GM23338 (cell line): ENCODE measurements at regions not wholly inside any gene's neighbourhood (a gene's known extent, or its start where the extent isn't known, plus 50 kb on each side); places are given as distances from the start of the nearest gene placed in this dataset.
"Not testable (repeated sequence)": the region's sequence is repeated elsewhere in the genome, so short reads cannot be mapped to it uniquely, and the experiment has no call there.

Source experiments
- ATAC-seq: fragments of 200-7000 bp; cut with Tn5 transposase; 3 replicates; pipeline ENCODE4 v1.9.1; 2020
- DNase-seq: peaks from one replicate; pipeline ENCODE4 v3.0.0-alpha.2; 2015; ENCODE audit warnings: low spot score
- H2AFZ ChIP-seq: fragments of 200-600 bp; sonication (generic); 2 replicates; pipeline ENCODE4 v1.8.0; 2016; ENCODE audit warnings: antibody characterized with exemption, mild to moderate bottlenecking, moderate library complexity
- H3F3A ChIP-seq: fragments of 200-600 bp; sonication (generic); replicated peaks from 2 replicates; pipeline ENCODE4 v1.8.0; 2017; ENCODE audit warnings: antibody characterized with exemption, mixed run types, low read depth
- H3K27ac ChIP-seq: fragments of 200-600 bp; sonication (generic); 2 replicates; pipeline ENCODE4 v1.6.1; 2016; ENCODE audit warnings: low read depth
- H3K27me3 ChIP-seq: fragments of 200-600 bp; sonication (generic); 2 replicates; pipeline ENCODE4 v1.8.0; 2016; ENCODE audit warnings: mild to moderate bottlenecking, mixed run types, moderate library complexity; ENCODE audit not compliant: insufficient read depth
- H3K36me3 ChIP-seq: fragments of 200-600 bp; sonication (generic); 2 replicates; pipeline ENCODE4 v1.8.0; 2016; ENCODE audit warnings: mild to moderate bottlenecking; ENCODE audit not compliant: insufficient read depth
- H3K4me1 ChIP-seq: fragments of 200-600 bp; sonication (generic); 2 replicates; pipeline ENCODE4 v1.8.0; 2016; ENCODE audit warnings: mild to moderate bottlenecking, moderate library complexity; ENCODE audit not compliant: insufficient read depth
- H3K4me2 ChIP-seq: fragments of 200-600 bp; sonication (generic); 2 replicates; pipeline ENCODE4 v1.7.1; 2017; ENCODE audit warnings: mixed run types
- H3K4me3 ChIP-seq: fragments of 200-600 bp; sonication (generic); 2 replicates; pipeline ENCODE4 v1.6.1; 2016; ENCODE audit warnings: mixed run types
- H3K79me2 ChIP-seq: fragments of 200-600 bp; sonication (generic); replicated peaks from 2 replicates; pipeline ENCODE4 v1.8.0; 2017; ENCODE audit warnings: mild to moderate bottlenecking; ENCODE audit not compliant: insufficient read depth
- H3K9me2 ChIP-seq: fragments of 200-600 bp; sonication (generic); 2 replicates; pipeline ENCODE4 v1.8.0; 2017; ENCODE audit not compliant: insufficient read depth
- H4K20me1 ChIP-seq: fragments of 200-600 bp; sonication (generic); replicated peaks from 2 replicates; pipeline ENCODE4 v1.8.0; 2017; ENCODE audit warnings: mild to moderate bottlenecking; ENCODE audit not compliant: insufficient read depth
- H3K27ac Mint-ChIP-seq: 2 replicates; pipeline ENCODE4 v1.8.0; 2020; ENCODE audit warnings: inconsistent platforms, mild to moderate bottlenecking, moderate library complexity, mixed read lengths
- H3K27me3 Mint-ChIP-seq: 3 replicates; pipeline ENCODE4 v1.8.0; 2022; ENCODE audit warnings: low read depth, mild to moderate bottlenecking, moderate library complexity, mixed read lengths, inconsistent platforms; ENCODE audit not compliant: insufficient read depth, poor library complexity
- H3K36me3 Mint-ChIP-seq: 3 replicates; pipeline ENCODE4 v1.8.0; 2021; ENCODE audit warnings: low read depth, mild to moderate bottlenecking, inconsistent platforms, moderate library complexity, mixed read lengths
- H3K4me1 Mint-ChIP-seq: 3 replicates; pipeline ENCODE4 v1.8.0; 2020; ENCODE audit warnings: mild to moderate bottlenecking, inconsistent platforms, mixed read lengths
- H3K4me3 Mint-ChIP-seq: 3 replicates; pipeline ENCODE4 v1.8.0; 2021; ENCODE audit warnings: moderate library complexity, mild to moderate bottlenecking, inconsistent platforms, mixed read lengths
- H3K9me3 Mint-ChIP-seq: 3 replicates; pipeline ENCODE4 v1.8.0; 2020; ENCODE audit warnings: moderate library complexity, mild to moderate bottlenecking, inconsistent platforms, mixed read lengths
- CREB1 ChIP-seq: fragments of 250-450 bp; sonication (Bioruptor Pico); IDR thresholded peaks from 2 replicates; pipeline ENCODE4 v1.5.0; 2020; ENCODE audit warnings: low read depth, mild to moderate bottlenecking, moderate library complexity
- CTCF ChIP-seq, 2 experiments: fragments of 200-600 bp in 1 of 2; sonication (generic) in 1 of 2; conservative IDR thresholded peaks; 2 replicates each; pipeline versions ENCODE4 v1.5.1 to v1.6.1; 2016 to 2017; ENCODE audit warnings: antibody characterized with exemption in 2 of 2, low read depth in 2 of 2, mild to moderate bottlenecking in 2 of 2, moderate library complexity in 1 of 2
- EZH2 ChIP-seq: fragments of 200-600 bp; sonication (generic); IDR thresholded peaks from one replicate; pipeline ENCODE4 v1.8.0; 2017; ENCODE audit warnings: antibody characterized with exemption, mild to moderate bottlenecking, low read depth; ENCODE audit not compliant: unreplicated experiment
- JUNB ChIP-seq: IDR thresholded peaks from one replicate; pipeline ENCODE4 v1.6.1; 2016; ENCODE audit warnings: antibody characterized with exemption; ENCODE audit not compliant: unreplicated experiment
- NANOG ChIP-seq: IDR thresholded peaks from 2 replicates; pipeline ENCODE4 v1.6.1; 2016; ENCODE audit warnings: antibody characterized with exemption, borderline replicate concordance
- STAT1 ChIP-seq: IDR thresholded peaks from one replicate; pipeline ENCODE4 v1.6.1; 2016; ENCODE audit warnings: antibody characterized with exemption; ENCODE audit not compliant: unreplicated experiment
- ZNF114 ChIP-seq: fragments of 250-450 bp; sonication (Bioruptor Pico); IDR thresholded peaks from 2 replicates; pipeline ENCODE4 v1.5.0; 2020; ENCODE audit warnings: mild to moderate bottlenecking, moderate library complexity
- ZNF331 ChIP-seq: fragments of 250-450 bp; sonication (Bioruptor Pico); IDR thresholded peaks from 2 replicates; pipeline ENCODE4 v1.5.0; 2020; ENCODE audit warnings: low read depth, mild to moderate bottlenecking, moderate library complexity
- TF ChIP-seq, protein P1 (sequence below): fragments of 250-450 bp; sonication (Bioruptor Pico); IDR thresholded peaks from 2 replicates; pipeline ENCODE4 v1.5.0; 2020; ENCODE audit warnings: mild to moderate bottlenecking, moderate library complexity
- TF ChIP-seq, protein P2 (sequence below): IDR thresholded peaks from 2 replicates; pipeline ENCODE4 v1.6.1; 2016; ENCODE audit warnings: antibody characterized with exemption

DNA sequence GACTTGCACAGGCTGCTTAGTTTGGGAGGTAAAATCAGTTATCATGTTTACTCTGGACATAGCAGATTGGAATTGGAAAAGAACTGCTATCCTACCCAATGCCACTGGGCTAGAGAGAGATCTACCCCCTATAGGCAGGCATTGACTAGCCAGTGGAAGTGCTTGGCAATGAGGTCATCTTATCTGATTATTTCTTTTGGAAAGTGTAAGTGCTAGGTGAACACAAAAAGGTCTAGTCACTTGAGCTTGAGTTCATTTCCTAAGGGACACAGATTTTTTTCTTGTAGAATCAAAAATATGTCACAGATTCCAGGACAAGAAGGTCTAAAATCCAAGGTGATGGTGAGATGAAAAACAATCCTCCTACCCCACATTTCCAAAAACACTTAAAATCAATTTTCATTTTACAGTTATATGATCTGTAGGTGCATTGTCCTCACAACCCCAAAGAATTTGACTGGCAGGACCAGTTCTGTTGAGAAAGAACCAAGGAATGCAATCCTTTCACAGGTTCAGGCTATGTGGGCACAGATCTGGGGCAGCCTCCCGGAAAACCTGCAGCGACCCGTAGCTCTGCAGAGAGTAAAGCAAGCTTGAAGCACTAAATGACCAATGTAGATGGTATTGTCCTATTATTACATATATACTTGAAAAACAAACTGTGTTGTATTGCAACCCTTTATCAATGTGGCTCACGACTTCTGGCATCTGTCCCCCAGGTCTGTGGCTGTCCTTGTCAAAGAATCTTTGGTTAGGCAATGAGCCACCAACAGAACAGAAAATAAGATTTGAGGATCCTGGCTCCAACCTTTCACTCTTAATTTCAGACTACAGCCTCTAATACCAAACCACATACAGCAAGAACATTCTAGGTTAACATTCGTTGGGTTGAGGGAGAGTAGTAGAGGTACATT lies 67.3 kb upstream of the ADTRP start:
- no peaks in the 10 kb centered on the region for H4K20me1 ChIP-seq
- no peaks in the 10 kb centered on the region for H3K4me1 ChIP-seq
- H3K9me2 ChIP-seq: peaks cover 5% of the 10 kb centered on the region; the same call in 1 of the 2 replicates
- no peaks in the 10 kb centered on the region for H3F3A ChIP-seq
- no peak overlapping the region for H3K4me2 ChIP-seq
- no peaks in the 10 kb centered on the region for H3K79me2 ChIP-seq
- H3K36me3 Mint-ChIP-seq: no peaks in the 10 kb centered on the region
- no peaks in the 10 kb centered on the region for H3K27me3 Mint-ChIP-seq
- H3K36me3 ChIP-seq: no peaks in the 10 kb centered on the region
- no peaks in the 10 kb centered on the region for H3K4me1 Mint-ChIP-seq
- H3K27me3 ChIP-seq: no peaks in the 10 kb centered on the region
- peaks cover 11% of the 10 kb centered on the region; the same call in 1 of the 3 replicates for H3K9me3 Mint-ChIP-seq
- H3K4me3 Mint-ChIP-seq: no peak overlapping the region
- TF ChIP-seq ZNF114 (CRISPR knock-in tag): no peak
- TF ChIP-seq NANOG: no peak
- no peak for TF ChIP-seq EZH2
- TF ChIP-seq ZNF331 (CRISPR knock-in tag): no peak
- TF ChIP-seq, protein P1, sequence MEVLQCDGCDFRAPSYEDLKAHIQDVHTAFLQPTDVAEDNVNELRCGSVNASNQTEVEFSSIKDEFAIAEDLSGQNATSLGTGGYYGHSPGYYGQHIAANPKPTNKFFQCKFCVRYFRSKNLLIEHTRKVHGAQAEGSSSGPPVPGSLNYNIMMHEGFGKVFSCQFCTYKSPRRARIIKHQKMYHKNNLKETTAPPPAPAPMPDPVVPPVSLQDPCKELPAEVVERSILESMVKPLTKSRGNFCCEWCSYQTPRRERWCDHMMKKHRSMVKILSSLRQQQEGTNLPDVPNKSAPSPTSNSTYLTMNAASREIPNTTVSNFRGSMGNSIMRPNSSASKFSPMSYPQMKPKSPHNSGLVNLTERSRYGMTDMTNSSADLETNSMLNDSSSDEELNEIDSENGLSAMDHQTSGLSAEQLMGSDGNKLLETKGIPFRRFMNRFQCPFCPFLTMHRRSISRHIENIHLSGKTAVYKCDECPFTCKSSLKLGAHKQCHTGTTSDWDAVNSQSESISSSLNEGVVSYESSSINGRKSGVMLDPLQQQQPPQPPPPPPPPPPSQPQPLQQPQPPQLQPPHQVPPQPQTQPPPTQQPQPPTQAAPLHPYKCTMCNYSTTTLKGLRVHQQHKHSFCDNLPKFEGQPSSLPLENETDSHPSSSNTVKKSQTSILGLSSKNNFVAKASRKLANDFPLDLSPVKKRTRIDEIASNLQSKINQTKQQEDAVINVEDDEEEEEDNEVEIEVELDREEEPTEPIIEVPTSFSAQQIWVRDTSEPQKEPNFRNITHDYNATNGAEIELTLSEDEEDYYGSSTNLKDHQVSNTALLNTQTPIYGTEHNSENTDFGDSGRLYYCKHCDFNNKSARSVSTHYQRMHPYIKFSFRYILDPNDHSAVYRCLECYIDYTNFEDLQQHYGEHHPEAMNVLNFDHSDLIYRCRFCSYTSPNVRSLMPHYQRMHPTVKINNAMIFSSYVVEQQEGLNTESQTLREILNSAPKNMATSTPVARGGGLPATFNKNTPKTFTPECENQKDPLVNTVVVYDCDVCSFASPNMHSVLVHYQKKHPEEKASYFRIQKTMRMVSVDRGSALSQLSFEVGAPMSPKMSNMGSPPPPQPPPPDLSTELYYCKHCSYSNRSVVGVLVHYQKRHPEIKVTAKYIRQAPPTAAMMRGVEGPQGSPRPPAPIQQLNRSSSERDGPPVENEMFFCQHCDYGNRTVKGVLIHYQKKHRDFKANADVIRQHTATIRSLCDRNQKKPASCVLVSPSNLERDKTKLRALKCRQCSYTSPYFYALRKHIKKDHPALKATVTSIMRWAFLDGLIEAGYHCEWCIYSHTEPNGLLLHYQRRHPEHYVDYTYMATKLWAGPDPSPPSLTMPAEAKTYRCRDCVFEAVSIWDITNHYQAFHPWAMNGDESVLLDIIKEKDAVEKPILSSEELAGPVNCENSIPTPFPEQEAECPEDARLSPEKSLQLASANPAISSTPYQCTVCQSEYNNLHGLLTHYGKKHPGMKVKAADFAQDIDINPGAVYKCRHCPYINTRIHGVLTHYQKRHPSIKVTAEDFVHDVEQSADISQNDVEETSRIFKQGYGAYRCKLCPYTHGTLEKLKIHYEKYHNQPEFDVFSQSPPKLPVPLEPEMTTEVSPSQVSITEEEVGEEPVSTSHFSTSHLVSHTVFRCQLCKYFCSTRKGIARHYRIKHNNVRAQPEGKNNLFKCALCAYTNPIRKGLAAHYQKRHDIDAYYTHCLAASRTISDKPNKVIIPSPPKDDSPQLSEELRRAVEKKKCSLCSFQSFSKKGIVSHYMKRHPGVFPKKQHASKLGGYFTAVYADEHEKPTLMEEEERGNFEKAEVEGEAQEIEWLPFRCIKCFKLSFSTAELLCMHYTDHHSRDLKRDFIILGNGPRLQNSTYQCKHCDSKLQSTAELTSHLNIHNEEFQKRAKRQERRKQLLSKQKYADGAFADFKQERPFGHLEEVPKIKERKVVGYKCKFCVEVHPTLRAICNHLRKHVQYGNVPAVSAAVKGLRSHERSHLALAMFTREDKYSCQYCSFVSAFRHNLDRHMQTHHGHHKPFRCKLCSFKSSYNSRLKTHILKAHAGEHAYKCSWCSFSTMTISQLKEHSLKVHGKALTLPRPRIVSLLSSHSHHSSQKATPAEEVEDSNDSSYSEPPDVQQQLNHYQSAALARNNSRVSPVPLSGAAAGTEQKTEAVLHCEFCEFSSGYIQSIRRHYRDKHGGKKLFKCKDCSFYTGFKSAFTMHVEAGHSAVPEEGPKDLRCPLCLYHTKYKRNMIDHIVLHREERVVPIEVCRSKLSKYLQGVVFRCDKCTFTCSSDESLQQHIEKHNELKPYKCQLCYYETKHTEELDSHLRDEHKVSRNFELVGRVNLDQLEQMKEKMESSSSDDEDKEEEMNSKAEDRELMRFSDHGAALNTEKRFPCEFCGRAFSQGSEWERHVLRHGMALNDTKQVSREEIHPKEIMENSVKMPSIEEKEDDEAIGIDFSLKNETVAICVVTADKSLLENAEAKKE (CRISPR knock-in tag): no peak
- TF ChIP-seq, protein P2, sequence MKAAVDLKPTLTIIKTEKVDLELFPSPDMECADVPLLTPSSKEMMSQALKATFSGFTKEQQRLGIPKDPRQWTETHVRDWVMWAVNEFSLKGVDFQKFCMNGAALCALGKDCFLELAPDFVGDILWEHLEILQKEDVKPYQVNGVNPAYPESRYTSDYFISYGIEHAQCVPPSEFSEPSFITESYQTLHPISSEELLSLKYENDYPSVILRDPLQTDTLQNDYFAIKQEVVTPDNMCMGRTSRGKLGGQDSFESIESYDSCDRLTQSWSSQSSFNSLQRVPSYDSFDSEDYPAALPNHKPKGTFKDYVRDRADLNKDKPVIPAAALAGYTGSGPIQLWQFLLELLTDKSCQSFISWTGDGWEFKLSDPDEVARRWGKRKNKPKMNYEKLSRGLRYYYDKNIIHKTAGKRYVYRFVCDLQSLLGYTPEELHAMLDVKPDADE: no peak
- TF ChIP-seq STAT1: no peak
- TF ChIP-seq CTCF (conservative IDR thresholded peaks at IDR 0.05; ENCODE audit: low read depth in 2 of 2): no peak
- TF ChIP-seq JUNB: no peak
- TF ChIP-seq CREB1 (CRISPR knock-in tag): no peak
- no peak overlapping the region for H3K27ac Mint-ChIP-seq
- ATAC-seq (no peak), DNase-seq (no peak)
- H3K4me3 ChIP-seq: no peak overlapping the region
- H2AFZ ChIP-seq: no peak overlapping the region
- H3K27ac ChIP-seq: no peak overlapping the region

DNA sequence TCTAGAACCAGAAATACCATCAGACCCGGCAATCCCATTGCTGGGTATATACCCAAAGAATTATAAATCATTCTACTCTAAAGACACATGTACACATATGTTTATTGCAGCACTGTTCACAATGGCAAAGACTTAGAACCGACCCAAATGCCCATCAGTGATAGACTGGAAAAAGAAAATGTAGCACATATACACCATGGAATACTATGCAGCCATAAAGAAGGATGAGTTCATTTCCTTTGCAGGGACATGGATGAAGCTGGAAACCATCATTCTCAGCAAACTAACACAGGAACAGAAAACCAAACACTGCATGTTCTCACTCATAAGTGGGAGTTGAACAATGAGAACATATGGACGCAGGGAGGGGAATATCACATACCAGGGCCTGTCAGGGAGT lies 64.2 kb upstream of the ADTRP start:
- not testable (repeated sequence) for H3K4me3 ChIP-seq, H3K4me1 ChIP-seq, H3F3A ChIP-seq, DNase-seq, H3K4me1 Mint-ChIP-seq, H3K4me3 Mint-ChIP-seq, ATAC-seq, H4K20me1 ChIP-seq, H3K36me3 Mint-ChIP-seq, H3K4me2 ChIP-seq, H3K79me2 ChIP-seq, H3K27ac Mint-ChIP-seq, H3K27me3 ChIP-seq, H3K27me3 Mint-ChIP-seq, H3K9me2 ChIP-seq, H3K27ac ChIP-seq, H2AFZ ChIP-seq, H3K36me3 ChIP-seq
- H3K9me3 Mint-ChIP-seq: peaks cover 26% of the 10 kb centered on the region
